H1 (cell line): ENCODE measurements at regions not wholly inside any gene's neighbourhood (a gene's known extent, or its start where the extent isn't known, plus 50 kb on each side); places are given as distances from the start of the nearest gene placed in this dataset.

ENCODE experiments used
- BACH1 ChIP-seq: IDR thresholded peaks from 2 replicates; pipeline ENCODE4 v1.6.1; 2012; ENCODE audit warnings: low read length, improper control_type of control experiment
- CEBPB ChIP-seq: IDR thresholded peaks from 2 replicates; pipeline ENCODE4 v1.6.1; 2012; ENCODE audit warnings: low read depth, low read length
- GABPA ChIP-seq: IDR thresholded peaks from 2 replicates; pipeline ENCODE4 v1.6.1; 2011; ENCODE audit warnings: mild to moderate bottlenecking, low read length, moderate library complexity, borderline replicate concordance; ENCODE audit not compliant: insufficient read depth
- JUND ChIP-seq: IDR thresholded peaks from 2 replicates; pipeline ENCODE4 v1.6.1; 2011; ENCODE audit warnings: mild to moderate bottlenecking, improper control_type of control experiment, low read length
- RNF2 ChIP-seq: fragments of 200-900, 300-1000 bp; sonication (generic); IDR thresholded peaks from 2 replicates; pipeline ENCODE4 v1.7.1; 2016; ENCODE audit warnings: borderline replicate concordance, low read depth, mild to moderate bottlenecking, antibody characterized with exemption, low read length; ENCODE audit not compliant: poor library complexity, severe bottlenecking; ENCODE audit errors: missing control alignments
- ZNF274 ChIP-seq: IDR thresholded peaks from 2 replicates; pipeline ENCODE4 v1.7.0; 2012; ENCODE audit warnings: low read length, borderline replicate concordance; ENCODE audit errors: extremely low read depth

DNA sequence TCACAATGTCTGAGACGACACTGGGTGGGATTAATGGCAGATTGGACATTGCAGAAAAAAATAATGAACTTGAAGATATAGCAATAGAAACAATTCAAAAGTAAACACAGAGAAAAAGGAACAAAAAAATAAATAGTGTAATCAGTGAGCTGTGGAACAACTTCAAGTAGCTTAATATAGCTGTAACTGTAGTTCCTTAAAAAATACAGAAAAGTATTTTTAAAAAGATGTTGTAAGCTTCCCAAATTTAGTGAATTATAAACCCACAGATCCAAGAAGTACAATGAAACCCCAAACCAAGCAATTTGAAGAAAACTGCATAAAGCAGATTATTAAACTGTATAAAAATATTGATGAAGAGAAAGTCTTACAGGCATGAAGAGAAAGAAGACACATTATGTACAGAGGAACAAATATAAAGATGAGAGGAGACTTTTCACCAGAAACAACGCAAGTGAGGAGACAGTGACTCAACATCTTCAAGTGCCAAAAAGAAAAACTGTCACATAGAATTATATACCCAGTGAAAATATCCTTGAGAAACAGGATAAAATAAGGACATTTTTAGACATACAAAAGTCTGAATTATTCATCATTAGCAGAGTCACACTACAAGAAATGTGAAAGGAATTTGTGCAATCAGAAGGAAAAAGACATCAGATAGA is 176.4 kb downstream of the NFKBIZ start (continued):
- TF ChIP-seq RNF2: no peak
- TF ChIP-seq ZNF274: no peak
- TF ChIP-seq GABPA: no peak
- no peak for TF ChIP-seq BACH1
- TF ChIP-seq CEBPB: no peak
- no peak for TF ChIP-seq JUND
